ENCODE measurements at regions not wholly inside any gene's neighbourhood (a gene's known extent, or its start where the extent isn't known, plus 50 kb on each side); places are given as distances from the start of the nearest gene placed in this dataset.

DNA sequence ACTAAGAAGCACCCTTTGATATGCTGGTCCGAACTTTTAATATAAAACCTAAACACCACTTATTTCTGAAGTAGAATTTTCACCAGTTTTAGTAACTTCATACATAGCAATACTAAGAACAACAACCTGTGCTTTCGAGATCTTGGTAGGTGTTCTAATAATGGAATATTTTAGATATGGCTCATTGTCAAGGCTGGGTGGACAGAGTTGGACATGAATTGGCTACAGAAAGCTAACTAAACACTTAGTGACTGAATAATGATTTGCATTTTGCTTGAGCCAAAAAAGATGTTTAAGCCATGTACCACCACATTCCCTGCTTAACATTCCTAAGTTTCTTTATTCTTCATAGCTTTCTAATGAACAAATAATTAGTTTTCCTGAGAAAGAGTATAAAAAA is 344.3 kb upstream of the SGCG start:
- TF ChIP-seq CTCF (conservative IDR thresholded peaks at IDR 0.05; ENCODE audit: low read length): no peak
- no peak for TF ChIP-seq EZH2phosphoT487 (IDR thresholded peaks at IDR 0.05; ENCODE audit: borderline replicate concordance)
